Body of pancreas (tissue), 4 donors: ENCODE measurements at regions not wholly inside any gene's neighbourhood (a gene's known extent, or its start where the extent isn't known, plus 50 kb on each side); places are given as distances from the start of the nearest gene placed in this dataset.

Experiments
- ATAC-seq: fragments of 150-250 bp; one replicate; pipeline ENCODE4 v1.9.1; 2016
- DNase-seq, 4 donors: peaks; one replicate each; pipeline ENCODE4 v3.0.0-alpha.2; 2019
- H3K27ac ChIP-seq, 4 donors: fragments of 200-600 bp; sonication (generic); 1 replicate in 3 of 4; 2 replicates in 1 of 4; pipeline versions ENCODE4 v1.5.1 to v1.6.1; 2016 to 2019; ENCODE audit warnings: mild to moderate bottlenecking in 1 of 4, mixed read lengths in 1 of 4, moderate library complexity in 1 of 4
- H3K27me3 ChIP-seq, 2 donors: fragments of 200-600 bp; sonication (generic); one replicate each; pipeline ENCODE4 v1.6.0; 2016; ENCODE audit warnings: mild to moderate bottlenecking in 1 of 2
- H3K36me3 ChIP-seq, 2 donors: fragments of 200-600 bp; sonication (generic); replicated peaks in 1 of 2; 2 replicates each; pipeline ENCODE4 v1.5.1; 2016; ENCODE audit warnings: low read depth in 2 of 2; ENCODE audit not compliant: insufficient read depth in 1 of 2
- H3K4me1 ChIP-seq: fragments of 200-600 bp; sonication (generic); one replicate; pipeline ENCODE4 v1.6.0; 2016
- H3K4me3 ChIP-seq, 2 donors: fragments of 200-600 bp; sonication (generic); 1 replicate in 1 of 2; 2 replicates in 1 of 2; pipeline ENCODE4 v1.5.1; 2016 to 2019
- H3K9me3 ChIP-seq, 3 donors: fragments of 200-600 bp; sonication (generic); 1 replicate in 2 of 3; 2 replicates in 1 of 3; pipeline ENCODE4 v1.5.1; 2016
- CTCF ChIP-seq, 7 experiments: fragments of 450-650 bp in 4 of 7; fragments of 200-600 bp in 3 of 7; sonication (generic) in 3 of 7; IDR thresholded peaks; one replicate each; pipeline ENCODE4 v1.5.1; 2016 to 2019; ENCODE audit warnings: antibody characterized with exemption in 7 of 7
- POLR2A ChIP-seq, 3 donors: fragments of 450-650 bp; IDR thresholded peaks; one replicate each; pipeline ENCODE4 v1.6.1; 2016; ENCODE audit warnings: antibody characterized with exemption in 3 of 3, mild to moderate bottlenecking in 2 of 3
- WGBS, 2 donors: methylation state at CpG; one replicate each; pipeline ENCODE4 v1.1.5; 2017; 5-methylcytosine and 5-hydroxymethylcytosine counted together
- intact Hi-C: fragments of 100-400 bp; cut with DNase I; formaldehyde crosslinking; loops from one replicate; pipeline ENCODE4 v1.15.1; 2023

- WGBS, 2 donors = 76 to 77% methylated on average over 4 to 5 of the region's 5 CpGs
- Histone ChIP-seq H3K9me3 (no peaks in the 10 kb centered on the region), H3K4me1 (peaks cover 19% of the 10 kb centered on the region), H3K4me3 (no peak overlapping the region), H3K36me3 (no peaks in the 10 kb centered on the region), H3K27me3 (no peaks in the 10 kb centered on the region), H3K27ac (no peak overlapping the region)
- TF ChIP-seq POLR2A (IDR thresholded peaks at IDR 0.05) (no peak), CTCF (IDR thresholded peaks at IDR 0.05) (no peak)
- DNase-seq (no peak), ATAC-seq (no peak)
- intact Hi-C loops = loop anchor here (10.0 kb wide), 1 partner anchor 50 kb away; no protein-coding TSS in a partner anchor
These were observed 58.3 kb upstream of the KDM7A start for GRCh38 chr7:140235114-140235513.

GRCh38 chr7:140232957-140233917 lies 56.5 kb upstream of the KDM7A start:
- H3K27me3 ChIP-seq = no peaks in the 10 kb centered on the region
- DNase-seq = no peak
- 71 to 77% methylated on average over 6 of the region's 6 CpGs for WGBS, 2 donors
- no peak overlapping the region for H3K4me3 ChIP-seq
- H3K36me3 ChIP-seq = no peaks in the 10 kb centered on the region
- no peak for TF ChIP-seq POLR2A (IDR thresholded peaks at IDR 0.05)
- no peak for TF ChIP-seq CTCF (IDR thresholded peaks at IDR 0.05)
- H3K4me1 ChIP-seq = peaks cover 20% of the 10 kb centered on the region
- no peak for ATAC-seq
- intact Hi-C loops = loop anchor here (10.0 kb wide), 1 partner anchor 48 kb away; no protein-coding TSS in a partner anchor
- H3K9me3 ChIP-seq = no peaks in the 10 kb centered on the region
- no peak overlapping the region for H3K27ac ChIP-seq

GRCh38 chr7:140231771-140232491 lies 55.1 kb upstream of the KDM7A start:
- DNase-seq (no peak), ATAC-seq (peak; percentile 8)
- Histone ChIP-seq H3K4me1 (peaks cover 20% of the 10 kb centered on the region), H3K9me3 (no peaks in the 10 kb centered on the region), H3K27me3 (no peaks in the 10 kb centered on the region), H3K27ac (no peak overlapping the region), H3K36me3 (no peaks in the 10 kb centered on the region), H3K4me3 (no peak overlapping the region)
- no peak for TF ChIP-seq POLR2A (IDR thresholded peaks at IDR 0.05)
- peak in 1 of 7 experiments; percentile 1 for TF ChIP-seq CTCF (IDR thresholded peaks at IDR 0.05)
- intact Hi-C loops = loop anchor here (10.0 kb wide), 1 partner anchor 47 kb away; no protein-coding TSS in a partner anchor
- WGBS, 2 donors = 38 to 49% methylated on average over 13 of the region's 13 CpGs

- H3K27me3 ChIP-seq = no peaks in the 10 kb centered on the region
- H3K36me3 ChIP-seq = no peaks in the 10 kb centered on the region
- intact Hi-C loops = loop anchor here (10.0 kb wide), 1 partner anchor 46 kb away; no protein-coding TSS in a partner anchor
- TF ChIP-seq POLR2A (IDR thresholded peaks at IDR 0.05) (peak in 1 of 3 donors; percentile 21), CTCF (IDR thresholded peaks at IDR 0.05) (no peak)
- peaks cover 20% of the 10 kb centered on the region for H3K4me1 ChIP-seq
- ATAC-seq (peak; percentile 79), DNase-seq (peak; percentile 52 to 66 (median 61))
- no peaks in the 10 kb centered on the region for H3K9me3 ChIP-seq
- 1% methylated on average over 38 to 56 of the region's 59 CpGs for WGBS, 2 donors
- no peak overlapping the region for H3K27ac ChIP-seq
- peak overlapping the region; percentile 19 to 34 for H3K4me3 ChIP-seq
These were observed 54.3 kb upstream of the KDM7A start for GRCh38 chr7:140230861-140231770.
